GM12878 (cell line): ENCODE measurements at regions not wholly inside any gene's neighbourhood (a gene's known extent, or its start where the extent isn't known, plus 50 kb on each side); places are given as distances from the start of the nearest gene placed in this dataset.

Experiments
- EP300 ChIP-seq, 2 experiments: fragments of 150-350 bp in 1 of 2; IDR thresholded peaks; 2 replicates each; pipeline ENCODE4 v1.6.1; 2011 to 2012; ENCODE audit warnings: low read depth in 2 of 2, low read length in 2 of 2, borderline replicate concordance in 1 of 2, improper control_type of control experiment in 1 of 2, inconsistent platforms in 1 of 2; ENCODE audit not compliant: control insufficient read depth in 1 of 2
- ETV6 ChIP-seq, 2 experiments: fragments of 450-650 bp in 1 of 2; IDR thresholded peaks in 1 of 2; conservative IDR thresholded peaks in 1 of 2; 2 replicates each; pipeline ENCODE4 v1.6.1; 2014; ENCODE audit warnings: antibody characterized with exemption in 1 of 2, borderline replicate concordance in 1 of 2, low read depth in 1 of 2, mild to moderate bottlenecking in 1 of 2, moderate library complexity in 1 of 2
- EZH2 ChIP-seq: IDR thresholded peaks from 2 replicates; pipeline ENCODE4 v1.6.1; 2012; ENCODE audit warnings: low read depth, mild to moderate bottlenecking, control low read depth, inconsistent platforms, low read length, borderline replicate concordance; ENCODE audit not compliant: control insufficient read depth
- GABPA ChIP-seq: IDR thresholded peaks from 2 replicates; pipeline ENCODE4 v1.6.1; 2014; ENCODE audit warnings: antibody characterized with exemption, low read depth, mild to moderate bottlenecking, inconsistent platforms
- HDGF ChIP-seq: fragments of 450-650 bp; IDR thresholded peaks from 2 replicates; pipeline ENCODE4 v1.6.1; 2016; ENCODE audit warnings: antibody characterized with exemption
- JUND ChIP-seq: IDR thresholded peaks from 2 replicates; pipeline ENCODE4 v1.6.1; 2012; ENCODE audit warnings: low read depth, mild to moderate bottlenecking, low read length, improper control_type of control experiment, moderate library complexity
- POLR2A ChIP-seq: IDR thresholded peaks from 2 replicates; pipeline ENCODE4 v1.6.1; 2011; ENCODE audit warnings: low read depth, mild to moderate bottlenecking, low read length
- POLR2AphosphoS5 ChIP-seq: IDR thresholded peaks from 2 replicates; pipeline ENCODE4 v1.6.1; 2011; ENCODE audit warnings: mild to moderate bottlenecking, low read length, inconsistent platforms
- SIX5 ChIP-seq: IDR thresholded peaks from 2 replicates; pipeline ENCODE4 v1.6.1; 2011; ENCODE audit warnings: mild to moderate bottlenecking, low read depth, low read length, moderate library complexity; ENCODE audit not compliant: severe bottlenecking
- SRF ChIP-seq, 2 experiments: IDR thresholded peaks; 2 replicates each; pipeline ENCODE4 v1.6.1; 2011; ENCODE audit warnings: low read depth in 2 of 2, low read length in 2 of 2, mild to moderate bottlenecking in 1 of 2, moderate library complexity in 1 of 2
- TAF1 ChIP-seq: IDR thresholded peaks from 2 replicates; pipeline ENCODE4 v1.6.1; 2011; ENCODE audit warnings: mild to moderate bottlenecking, low read depth, low read length, borderline replicate concordance
- ZNF274 ChIP-seq: IDR thresholded peaks from one replicate; pipeline ENCODE4 v1.8.0; 2011; ENCODE audit not compliant: insufficient read length, insufficient read depth
- TF ChIP-seq, protein P1 (sequence below), 3 experiments: IDR thresholded peaks in 2 of 3; conservative IDR thresholded peaks in 1 of 3; 2 replicates each; pipeline ENCODE4 v1.5.1; 2011; ENCODE audit warnings: low read depth in 3 of 3, low read length in 3 of 3, mild to moderate bottlenecking in 3 of 3, control low read depth in 2 of 3, moderate library complexity in 2 of 3, inconsistent platforms in 1 of 3, mixed read lengths in 1 of 3; ENCODE audit not compliant: control insufficient read depth in 2 of 3, insufficient read depth in 1 of 3; ENCODE audit errors: extremely low read depth in 1 of 3
- TF ChIP-seq, protein P2 (sequence below): IDR thresholded peaks from 2 replicates; pipeline ENCODE4 v1.6.1; 2012; ENCODE audit warnings: low read depth, low read length, improper control_type of control experiment

DNA sequence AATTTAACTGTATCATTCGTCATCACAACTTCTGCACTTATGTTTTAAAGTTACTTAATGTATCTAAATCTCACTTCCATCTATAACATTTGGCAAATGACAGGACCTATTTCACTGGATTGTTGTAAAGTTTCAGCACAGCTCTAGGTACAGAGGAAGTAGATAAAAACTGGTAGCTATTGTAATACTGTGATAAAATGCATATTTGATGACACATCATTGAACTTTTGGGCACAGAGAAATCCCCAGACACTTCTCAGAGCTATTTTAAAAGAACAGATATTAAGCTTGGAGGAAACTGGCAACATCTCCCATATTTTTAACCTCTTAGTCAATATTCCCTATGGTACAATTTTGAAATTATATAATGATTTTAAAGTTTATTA, 138.7 kb downstream of the RFPL4B start:
- TF ChIP-seq EZH2 (no peak), POLR2A (no peak), HDGF (no peak), ZNF274 (no peak), SIX5 (no peak), JUND (no peak), ETV6 (conservative IDR thresholded peaks at IDR 0.05 in 1 of 2, IDR thresholded peaks at IDR 0.05 in 1 of 2; ENCODE audit: borderline replicate concordance in 1 of 2, low read depth in 1 of 2) (no peak), TAF1 (no peak), POLR2AphosphoS5 (no peak), SRF (IDR thresholded peaks at IDR 0.05; ENCODE audit: low read depth in 2 of 2, low read length in 2 of 2) (no peak), EP300 (IDR thresholded peaks at IDR 0.05; ENCODE audit: borderline replicate concordance in 1 of 2, control insufficient read depth in 1 of 2, low read depth in 2 of 2, low read length in 2 of 2) (no peak), GABPA (no peak)
- TF ChIP-seq, protein P1, sequence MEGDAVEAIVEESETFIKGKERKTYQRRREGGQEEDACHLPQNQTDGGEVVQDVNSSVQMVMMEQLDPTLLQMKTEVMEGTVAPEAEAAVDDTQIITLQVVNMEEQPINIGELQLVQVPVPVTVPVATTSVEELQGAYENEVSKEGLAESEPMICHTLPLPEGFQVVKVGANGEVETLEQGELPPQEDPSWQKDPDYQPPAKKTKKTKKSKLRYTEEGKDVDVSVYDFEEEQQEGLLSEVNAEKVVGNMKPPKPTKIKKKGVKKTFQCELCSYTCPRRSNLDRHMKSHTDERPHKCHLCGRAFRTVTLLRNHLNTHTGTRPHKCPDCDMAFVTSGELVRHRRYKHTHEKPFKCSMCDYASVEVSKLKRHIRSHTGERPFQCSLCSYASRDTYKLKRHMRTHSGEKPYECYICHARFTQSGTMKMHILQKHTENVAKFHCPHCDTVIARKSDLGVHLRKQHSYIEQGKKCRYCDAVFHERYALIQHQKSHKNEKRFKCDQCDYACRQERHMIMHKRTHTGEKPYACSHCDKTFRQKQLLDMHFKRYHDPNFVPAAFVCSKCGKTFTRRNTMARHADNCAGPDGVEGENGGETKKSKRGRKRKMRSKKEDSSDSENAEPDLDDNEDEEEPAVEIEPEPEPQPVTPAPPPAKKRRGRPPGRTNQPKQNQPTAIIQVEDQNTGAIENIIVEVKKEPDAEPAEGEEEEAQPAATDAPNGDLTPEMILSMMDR (IDR thresholded peaks at IDR 0.05 in 2 of 3, conservative IDR thresholded peaks at IDR 0.05 in 1 of 3; ENCODE audit: control insufficient read depth in 2 of 3, extremely low read depth in 1 of 3, insufficient read depth in 1 of 3, low read depth in 3 of 3, low read length in 3 of 3), result no peak
- TF ChIP-seq, protein P2, sequence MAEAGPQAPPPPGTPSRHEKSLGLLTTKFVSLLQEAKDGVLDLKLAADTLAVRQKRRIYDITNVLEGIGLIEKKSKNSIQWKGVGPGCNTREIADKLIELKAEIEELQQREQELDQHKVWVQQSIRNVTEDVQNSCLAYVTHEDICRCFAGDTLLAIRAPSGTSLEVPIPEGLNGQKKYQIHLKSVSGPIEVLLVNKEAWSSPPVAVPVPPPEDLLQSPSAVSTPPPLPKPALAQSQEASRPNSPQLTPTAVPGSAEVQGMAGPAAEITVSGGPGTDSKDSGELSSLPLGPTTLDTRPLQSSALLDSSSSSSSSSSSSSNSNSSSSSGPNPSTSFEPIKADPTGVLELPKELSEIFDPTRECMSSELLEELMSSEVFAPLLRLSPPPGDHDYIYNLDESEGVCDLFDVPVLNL, result no peak
